Testis (tissue), 2 donors: ENCODE measurements at regions not wholly inside any gene's neighbourhood (a gene's known extent, or its start where the extent isn't known, plus 50 kb on each side); places are given as distances from the start of the nearest gene placed in this dataset.
A peak's percentile ranks its signal among the peaks of the same experiment; 100 is the strongest.

Source experiments
- CTCF ChIP-seq, 3 experiments: fragments of 450-650 bp in 2 of 3; fragments of 200-600 bp in 1 of 3; sonication (generic) in 1 of 3; IDR thresholded peaks; one replicate each; pipeline ENCODE4 v1.5.1; 2016 to 2019; ENCODE audit warnings: antibody characterized with exemption in 3 of 3, mild to moderate bottlenecking in 2 of 3, moderate library complexity in 1 of 3
- POLR2A ChIP-seq: fragments of 450-650 bp; IDR thresholded peaks from one replicate; pipeline ENCODE4 v1.6.1; 2017; ENCODE audit warnings: antibody characterized with exemption, mild to moderate bottlenecking, moderate library complexity

- TF ChIP-seq CTCF (IDR thresholded peaks at IDR 0.05) (peak; percentile 38 to 79 (median 48)), POLR2A (no peak)
Measured at GRCh38 chr2:94956797-94957391, 68.6 kb upstream of the MAL start.
